ENCODE measurements at regions not wholly inside any gene's neighbourhood (a gene's known extent, or its start where the extent isn't known, plus 50 kb on each side); places are given as distances from the start of the nearest gene placed in this dataset.
"Not testable (repeated sequence)": the region's sequence is repeated elsewhere in the genome, so short reads cannot be mapped to it uniquely, and the experiment has no call there.

- no peak for DNase-seq
These were observed 544.1 kb downstream of the XPNPEP1 start for GRCh38 chr10:109379186-109379585.

GRCh38 chr10:109374215-109374614 is 549.1 kb downstream of the XPNPEP1 start:
- DNase-seq: no peak

DNA sequence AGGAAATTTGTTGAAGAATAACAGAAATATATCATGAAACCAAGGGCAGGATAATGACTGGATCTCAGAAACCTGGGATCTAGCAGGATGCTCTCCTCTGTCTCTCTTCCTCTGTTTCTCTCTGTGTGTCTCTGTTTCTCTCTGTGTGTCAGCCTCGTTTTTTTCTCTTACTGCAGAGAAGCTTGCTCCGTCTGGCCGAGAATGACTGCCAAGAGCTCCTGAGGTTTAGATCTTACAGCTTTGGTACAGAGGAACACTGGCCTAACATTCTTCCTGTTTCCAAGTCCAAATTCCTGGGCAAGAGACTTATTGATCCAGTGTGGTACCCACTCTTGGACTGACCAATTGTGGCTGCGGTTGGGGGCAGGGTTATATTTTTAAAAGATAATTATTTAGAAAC is 564.0 kb downstream of the XPNPEP1 start:
- DNase-seq: no peak

DNA sequence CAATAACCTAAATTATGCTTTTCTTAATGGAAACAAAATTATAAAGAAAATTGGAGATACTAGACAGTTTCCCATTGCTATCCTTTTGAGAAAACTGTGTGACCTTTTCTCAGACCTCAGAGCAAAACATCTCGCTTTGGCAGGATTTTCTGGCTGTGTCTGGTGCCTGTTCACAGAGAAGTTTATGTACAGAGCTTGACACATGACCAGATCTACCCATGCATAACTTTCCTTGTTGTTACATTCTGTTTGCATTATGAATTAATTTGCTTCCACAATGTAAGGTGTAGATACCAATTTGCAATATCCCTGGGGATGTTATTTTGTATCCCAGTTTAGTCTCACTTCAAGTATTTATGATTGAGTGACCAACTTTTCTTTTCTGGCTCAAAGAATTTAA is 565.0 kb downstream of the XPNPEP1 start:
- DNase-seq: no peak

DNA sequence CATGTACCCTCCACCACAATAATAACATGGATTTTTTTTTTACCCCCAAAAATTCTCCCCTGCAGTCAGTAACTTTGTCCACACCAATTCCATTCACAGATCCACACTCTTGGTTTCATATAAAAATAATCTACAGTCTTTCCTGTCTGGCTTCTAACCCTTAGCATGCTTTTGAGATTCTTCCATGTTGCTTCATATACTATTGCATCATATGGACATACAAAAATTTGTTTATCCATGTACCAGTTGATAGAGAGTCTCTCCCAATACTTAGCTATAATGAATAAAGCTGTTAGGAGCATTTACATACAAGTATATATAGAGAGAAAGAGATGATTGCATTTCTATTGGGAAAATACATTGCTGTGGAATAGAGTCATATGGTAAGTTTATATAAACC is 575.0 kb downstream of the XPNPEP1 start:
- DNase-seq: no peak

DNA sequence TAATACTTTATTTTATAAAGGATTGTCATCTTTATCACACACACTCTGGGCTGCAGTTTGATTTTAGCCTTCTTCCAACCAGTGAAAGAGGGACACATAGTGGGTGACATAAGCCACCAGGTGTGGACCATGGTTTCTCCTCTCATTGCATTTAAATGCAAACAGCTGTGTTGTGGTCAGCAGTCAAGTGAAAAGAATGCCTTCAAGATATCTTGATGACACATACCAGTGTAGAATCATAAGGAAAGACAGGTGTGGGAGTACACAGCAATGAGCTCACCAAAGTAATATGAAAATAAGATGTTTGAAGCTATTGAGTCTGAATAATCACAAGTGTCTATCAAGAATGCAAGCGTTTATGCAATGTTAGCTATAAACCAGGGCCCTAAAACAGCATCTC is 580.0 kb downstream of the XPNPEP1 start:
- no peak for DNase-seq

- DNase-seq: no peak
These were observed 581.3 kb downstream of the XPNPEP1 start for GRCh38 chr10:109341986-109342385.

DNA sequence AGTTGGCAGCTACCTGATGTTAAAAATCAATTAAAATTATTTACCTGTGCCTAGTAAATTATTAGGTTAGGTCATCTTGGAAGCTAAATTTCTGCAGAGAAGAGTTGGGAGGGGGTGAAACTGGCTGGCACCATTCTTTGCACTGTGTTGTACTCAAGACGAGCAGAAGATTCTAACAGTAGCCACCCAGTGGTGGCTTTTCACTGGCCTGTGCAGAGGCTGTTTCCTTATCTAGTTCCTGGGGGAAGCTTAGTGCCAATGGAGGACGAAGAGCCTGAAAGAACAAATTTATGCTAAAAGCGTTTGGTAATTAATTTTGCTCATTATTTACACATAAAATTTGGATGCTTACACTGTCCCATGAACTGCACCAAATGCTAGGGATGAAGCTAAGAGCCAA is 595.3 kb downstream of the XPNPEP1 start:
- DNase-seq: no peak

GRCh38 chr10:109327266-109327665 is 596.0 kb downstream of the XPNPEP1 start:
- DNase-seq: no peak

DNA sequence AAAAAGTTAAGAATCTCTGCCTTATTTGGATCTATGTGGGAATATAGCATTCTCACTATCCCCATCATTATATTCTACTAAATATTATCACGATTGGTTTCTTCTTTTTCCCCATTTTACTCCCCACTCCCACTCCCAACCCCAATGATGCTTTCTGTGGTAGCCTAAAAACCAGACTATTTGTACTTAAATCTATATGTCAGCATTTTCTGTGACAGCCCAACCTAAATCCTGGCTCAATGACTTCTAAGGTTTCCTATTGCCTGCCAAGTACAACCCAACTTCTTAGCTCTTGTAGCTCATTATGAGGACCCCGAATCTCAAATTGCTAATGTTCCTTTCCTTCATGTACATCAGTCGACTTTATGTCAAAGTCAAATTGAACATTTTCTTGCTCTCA is 598.6 kb downstream of the XPNPEP1 start:
- no peak for DNase-seq

DNA sequence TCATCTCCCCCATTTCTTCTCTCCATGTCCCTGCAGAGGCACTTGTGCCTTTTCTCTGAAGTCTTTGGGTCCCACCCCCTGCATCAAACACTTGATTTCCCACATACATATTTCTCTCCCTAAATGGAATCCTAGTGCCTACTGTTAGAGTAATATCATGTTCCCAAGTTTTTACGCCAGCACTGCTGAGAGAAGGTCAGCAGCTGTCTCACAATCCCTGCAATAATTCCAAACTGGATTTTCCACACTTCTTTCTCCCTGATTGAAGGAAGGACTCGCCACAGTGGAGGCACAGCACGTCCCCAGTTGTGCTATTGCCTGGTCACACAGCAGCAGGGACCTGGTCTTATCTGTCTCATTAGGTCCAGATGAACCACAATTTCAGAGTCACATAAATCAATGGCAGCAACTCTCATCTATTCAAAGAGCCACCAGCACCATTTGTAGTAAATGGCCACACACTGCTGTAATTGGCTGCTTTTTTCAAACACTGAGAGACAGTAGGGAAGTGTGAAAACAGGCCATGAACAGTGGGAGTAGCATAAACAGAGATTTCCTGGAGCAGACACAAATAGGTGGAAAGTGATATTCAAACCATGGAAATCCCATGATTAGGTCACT is 605.5 kb downstream of the XPNPEP1 start:
- DNase-seq: no peak

- not testable (repeated sequence) for DNase-seq
These were observed 609.3 kb downstream of the XPNPEP1 start for GRCh38 chr10:109314016-109314415.

DNA sequence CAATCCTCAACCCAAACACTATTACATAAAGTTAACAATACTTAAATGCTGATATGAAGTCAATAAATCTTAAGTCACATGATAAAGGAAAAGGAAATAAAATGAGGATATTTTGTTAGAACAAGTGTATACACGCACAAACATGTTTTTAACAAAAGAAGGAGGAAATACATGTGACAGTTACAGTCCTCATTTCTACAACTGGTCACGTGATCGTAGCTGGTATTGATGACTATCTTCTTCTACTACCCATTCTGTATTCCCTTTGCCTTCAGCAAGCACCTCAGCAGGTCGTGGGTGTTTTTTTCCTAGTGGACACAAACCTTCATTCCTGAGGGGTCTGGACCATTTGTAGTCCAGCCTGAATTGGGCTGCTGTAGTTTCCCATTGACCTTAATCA is 610.8 kb downstream of the XPNPEP1 start:
- DNase-seq: not testable (repeated sequence)

DNA sequence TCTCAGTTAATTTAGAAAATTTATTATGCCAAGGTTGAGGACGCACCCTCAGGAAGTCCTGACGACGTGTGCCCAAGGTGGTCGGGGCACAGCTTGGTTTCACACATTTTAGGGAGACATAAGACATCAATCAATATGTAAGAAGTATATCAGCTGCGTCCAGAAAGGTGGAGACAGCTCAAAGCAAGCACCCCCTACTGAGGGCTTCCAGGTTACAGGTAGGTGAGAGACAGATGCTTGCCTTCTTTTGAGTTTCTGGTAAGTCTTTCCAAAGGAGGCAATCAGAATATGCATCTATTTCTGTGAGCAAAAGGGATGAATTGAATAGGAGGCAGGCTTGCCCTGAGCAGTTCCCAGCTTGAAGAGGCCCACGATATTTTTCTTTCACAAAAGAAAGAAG is 614.3 kb downstream of the XPNPEP1 start:
- no peak for DNase-seq

GRCh38 chr10:109307102-109307501 is 616.2 kb downstream of the XPNPEP1 start:
- not testable (repeated sequence) for DNase-seq

DNA sequence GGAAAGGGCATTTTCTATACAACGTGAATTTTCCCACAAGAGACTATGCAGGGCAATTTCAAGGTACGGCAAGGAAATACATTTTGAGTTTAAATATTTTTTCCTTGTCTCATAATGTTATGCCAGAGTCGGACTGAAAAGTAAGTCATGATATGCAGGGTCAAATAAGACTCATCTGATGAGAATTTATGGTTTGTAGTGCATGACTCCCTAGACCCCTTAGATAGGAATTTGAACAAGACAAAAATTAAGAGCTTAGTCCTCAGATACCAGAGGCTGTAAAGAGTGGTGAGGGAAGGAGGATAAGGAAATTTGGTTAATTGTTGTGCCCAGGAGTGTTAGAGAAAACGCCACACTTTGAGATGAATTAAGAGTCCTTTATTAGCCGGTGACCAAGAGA is 616.6 kb downstream of the XPNPEP1 start:
- DNase-seq: no peak

DNA sequence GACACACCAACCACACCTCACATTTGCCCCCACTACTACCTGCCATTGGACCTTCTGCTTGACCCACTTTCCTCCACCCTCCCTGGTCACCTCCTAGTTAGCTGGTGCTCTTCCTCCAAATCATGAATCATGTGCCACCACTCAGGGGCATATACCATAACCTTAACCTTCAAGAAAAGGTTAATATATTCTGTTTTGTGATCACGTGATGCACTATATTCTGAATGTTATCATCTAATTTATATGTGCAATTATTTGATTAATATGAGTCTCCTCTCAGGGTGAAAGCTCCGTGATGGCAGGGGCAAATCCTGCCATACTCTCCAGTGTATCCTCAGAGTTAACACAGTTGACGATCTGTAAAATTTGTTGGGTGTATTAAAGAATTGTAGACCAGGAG is 635.5 kb downstream of the XPNPEP1 start:
- no peak for DNase-seq

- DNase-seq: no peak
These were observed 640.8 kb downstream of the XPNPEP1 start for GRCh38 chr10:109282510-109282909.

- no peak for DNase-seq
These were observed 642.0 kb downstream of the XPNPEP1 start for GRCh38 chr10:109281347-109281746.

GRCh38 chr10:109280837-109281236 is 642.5 kb downstream of the XPNPEP1 start:
- no peak for DNase-seq

DNA sequence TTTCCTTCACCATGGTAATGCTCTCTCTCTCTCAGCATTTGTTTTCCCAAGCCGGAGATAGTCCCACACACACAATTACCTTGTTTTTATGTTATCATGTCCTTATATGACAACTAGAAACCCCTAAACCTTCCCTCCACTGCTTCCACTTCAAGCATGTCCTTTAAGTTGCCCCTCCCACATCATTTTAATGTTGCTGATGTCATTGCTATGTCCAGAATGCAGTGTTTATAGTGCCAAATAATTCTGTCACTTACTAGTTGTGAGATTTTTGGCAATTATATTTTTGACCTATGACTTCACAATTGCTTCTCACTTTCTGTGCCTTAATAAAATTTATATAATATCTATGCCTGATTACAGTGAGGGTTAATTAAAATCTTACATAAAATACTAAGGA is 645.9 kb downstream of the XPNPEP1 start:
- DNase-seq: no peak

GRCh38 chr10:109275960-109276359 is 647.4 kb downstream of the XPNPEP1 start:
- no peak for DNase-seq

DNA sequence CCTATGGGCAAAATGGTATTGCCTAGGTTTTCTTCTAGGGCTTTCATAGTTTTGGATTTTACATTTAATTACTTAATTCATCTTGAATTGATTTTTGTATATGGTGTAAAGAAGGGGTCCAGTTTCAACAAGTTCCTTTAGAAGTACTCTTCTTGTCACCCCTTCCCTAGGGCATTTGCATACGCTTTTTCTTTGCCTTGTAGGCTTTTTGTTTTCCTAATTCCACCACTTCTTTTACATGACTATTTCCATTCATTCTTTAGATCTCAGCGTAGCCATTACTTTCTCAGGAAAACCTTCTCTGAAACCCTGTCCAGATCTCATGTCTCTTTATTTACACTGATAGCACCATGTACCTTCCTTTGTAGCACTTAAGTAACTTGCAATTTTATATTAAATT is 648.6 kb downstream of the XPNPEP1 start:
- DNase-seq: no peak

DNA sequence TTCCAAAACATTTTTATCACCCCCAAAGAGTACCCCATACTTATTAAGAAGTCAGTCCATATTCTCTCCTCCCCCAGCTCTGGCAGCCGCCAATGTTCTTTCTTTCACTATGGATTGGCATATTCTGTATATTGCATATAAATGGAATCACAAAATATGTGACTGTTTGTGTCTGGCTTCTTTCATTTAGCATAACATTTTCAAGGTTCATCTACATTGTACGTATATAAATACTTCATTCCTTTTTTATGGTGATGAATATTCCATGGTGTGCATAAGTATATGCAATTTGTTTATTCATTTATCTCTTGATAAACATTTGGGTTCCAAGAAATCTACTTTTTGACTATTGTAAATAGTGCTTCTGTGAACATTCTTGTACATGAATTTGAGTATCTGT is 653.1 kb downstream of the XPNPEP1 start:
- no peak for DNase-seq

- no peak for DNase-seq
These were observed 659.3 kb downstream of the XPNPEP1 start for GRCh38 chr10:109264004-109264403.

DNA sequence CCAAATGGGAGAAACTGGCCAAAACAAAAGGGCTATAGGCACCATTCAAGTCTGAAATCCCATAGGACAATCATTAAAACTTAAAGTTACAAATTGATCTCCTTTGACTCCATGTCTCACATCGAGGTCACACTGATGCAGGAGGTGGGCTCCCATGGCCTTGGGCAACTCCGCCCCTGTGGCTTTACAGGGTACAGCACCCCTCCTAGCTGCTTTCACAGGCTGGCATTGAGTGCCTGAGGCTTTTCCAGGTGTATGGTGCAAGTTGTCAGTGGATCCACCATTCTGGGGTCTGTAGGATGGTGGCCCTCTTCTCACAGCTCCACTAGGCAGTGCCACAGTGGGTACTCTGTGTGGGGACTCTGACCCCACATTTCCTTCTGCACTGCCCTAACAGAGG is 662.1 kb downstream of the XPNPEP1 start:
- DNase-seq: no peak

Data from inflammatory macrophage treated with lipopolysaccharide for 4 hours (primary cell).